Tibial nerve (tissue), 3 donors: ENCODE measurements at regions not wholly inside any gene's neighbourhood (a gene's known extent, or its start where the extent isn't known, plus 50 kb on each side); places are given as distances from the start of the nearest gene placed in this dataset.

Source experiments
- CTCF ChIP-seq, 5 experiments: fragments of 200-600 bp in 3 of 5; fragments of 450-650 bp in 2 of 5; sonication (generic) in 3 of 5; IDR thresholded peaks; one replicate each; pipeline ENCODE4 v1.5.1; 2016 to 2019; ENCODE audit warnings: antibody characterized with exemption in 5 of 5, mild to moderate bottlenecking in 3 of 5, moderate library complexity in 2 of 5
- POLR2A ChIP-seq, 2 donors: fragments of 450-650 bp; IDR thresholded peaks; one replicate each; pipeline ENCODE4 v1.6.1; 2017; ENCODE audit warnings: antibody characterized with exemption in 2 of 2, mild to moderate bottlenecking in 2 of 2, moderate library complexity in 2 of 2

- TF ChIP-seq CTCF (IDR thresholded peaks at IDR 0.05) = no peak
- TF ChIP-seq POLR2A (IDR thresholded peaks at IDR 0.05) = no peak
Measured at GRCh38 chr6:113660819-113661218, 196.3 kb upstream of the MARCKS start.
